ENCODE measurements at regions not wholly inside any gene's neighbourhood (a gene's known extent, or its start where the extent isn't known, plus 50 kb on each side); places are given as distances from the start of the nearest gene placed in this dataset.

- no peak for DNase-seq (ENCODE audit: low spot score)
- Mint-ChIP-seq H3K27ac (ENCODE audit: unreplicated experiment) (no peak overlapping the region), H3K4me3 (ENCODE audit: unreplicated experiment) (no peak overlapping the region), H3K36me3 (ENCODE audit: low read depth) (no peaks in the 10 kb centered on the region), H3K4me1 (ENCODE audit: low read depth) (no peaks in the 10 kb centered on the region), H3K9me3 (ENCODE audit: low read depth) (no peaks in the 10 kb centered on the region), H3K27me3 (ENCODE audit: low read depth) (peaks cover 18% of the 10 kb centered on the region)
- no peak for TF ChIP-seq CTCF (IDR thresholded peaks at IDR 0.05)
Measured at GRCh38 chr6:151701911-151702562, 105.4 kb upstream of the ESR1 start.

- no peak overlapping the region for H3K4me3 Mint-ChIP-seq (ENCODE audit: unreplicated experiment)
- H3K27me3 Mint-ChIP-seq (ENCODE audit: low read depth), result peaks cover 21% of the 10 kb centered on the region
- no peak for DNase-seq (ENCODE audit: low spot score)
- no peaks in the 10 kb centered on the region for H3K36me3 Mint-ChIP-seq (ENCODE audit: low read depth)
- no peak overlapping the region for H3K27ac Mint-ChIP-seq (ENCODE audit: unreplicated experiment)
- H3K9me3 Mint-ChIP-seq (ENCODE audit: low read depth), result no peaks in the 10 kb centered on the region
- H3K4me1 Mint-ChIP-seq (ENCODE audit: low read depth), result no peaks in the 10 kb centered on the region
- no peak for TF ChIP-seq CTCF (IDR thresholded peaks at IDR 0.05)
Measured at GRCh38 chr6:151702851-151703658, 104.4 kb upstream of the ESR1 start.

GRCh38 chr6:151704383-151704782 is 103.1 kb upstream of the ESR1 start:
- DNase-seq (ENCODE audit: low spot score), result no peak
- H3K27ac Mint-ChIP-seq (ENCODE audit: unreplicated experiment), result no peak overlapping the region
- H3K9me3 Mint-ChIP-seq (ENCODE audit: low read depth), result no peaks in the 10 kb centered on the region
- H3K4me1 Mint-ChIP-seq (ENCODE audit: low read depth), result no peaks in the 10 kb centered on the region
- no peak for TF ChIP-seq CTCF (IDR thresholded peaks at IDR 0.05)
- H3K27me3 Mint-ChIP-seq (ENCODE audit: low read depth), result peaks cover 23% of the 10 kb centered on the region
- H3K4me3 Mint-ChIP-seq (ENCODE audit: unreplicated experiment), result no peak overlapping the region
- no peaks in the 10 kb centered on the region for H3K36me3 Mint-ChIP-seq (ENCODE audit: low read depth)

GRCh38 chr6:151705993-151706733 is 101.3 kb upstream of the ESR1 start:
- no peaks in the 10 kb centered on the region for H3K4me1 Mint-ChIP-seq (ENCODE audit: low read depth)
- H3K4me3 Mint-ChIP-seq (ENCODE audit: unreplicated experiment), result no peak overlapping the region
- no peaks in the 10 kb centered on the region for H3K9me3 Mint-ChIP-seq (ENCODE audit: low read depth)
- no peaks in the 10 kb centered on the region for H3K36me3 Mint-ChIP-seq (ENCODE audit: low read depth)
- TF ChIP-seq CTCF (IDR thresholded peaks at IDR 0.05), result no peak
- peaks cover 18% of the 10 kb centered on the region for H3K27me3 Mint-ChIP-seq (ENCODE audit: low read depth)
- no peak overlapping the region for H3K27ac Mint-ChIP-seq (ENCODE audit: unreplicated experiment)
- DNase-seq (ENCODE audit: low spot score), result no peak

GRCh38 chr6:151709329-151709728 is 98.2 kb upstream of the ESR1 start:
- H3K9me3 Mint-ChIP-seq (ENCODE audit: low read depth), result peaks cover 20% of the 10 kb centered on the region
- DNase-seq (ENCODE audit: low spot score), result no peak

More at GRCh38 chr6:151709329-151709728, 98.2 kb upstream of the ESR1 start:
- no peak overlapping the region for H3K27ac Mint-ChIP-seq (ENCODE audit: unreplicated experiment)
- H3K36me3 Mint-ChIP-seq (ENCODE audit: low read depth), result peaks cover 2% of the 10 kb centered on the region
- H3K4me3 Mint-ChIP-seq (ENCODE audit: unreplicated experiment), result no peak overlapping the region
- H3K27me3 Mint-ChIP-seq (ENCODE audit: low read depth), result peaks cover 16% of the 10 kb centered on the region
- TF ChIP-seq CTCF (IDR thresholded peaks at IDR 0.05), result no peak
- H3K4me1 Mint-ChIP-seq (ENCODE audit: low read depth), result no peaks in the 10 kb centered on the region
